Uterus (tissue), 2 donors: ENCODE measurements at regions not wholly inside any gene's neighbourhood (a gene's known extent, or its start where the extent isn't known, plus 50 kb on each side); places are given as distances from the start of the nearest gene placed in this dataset.

ENCODE experiments used
- CTCF ChIP-seq, 4 experiments: fragments of 200-600 bp in 2 of 4; fragments of 450-650 bp in 2 of 4; sonication (generic) in 2 of 4; IDR thresholded peaks; one replicate each; pipeline ENCODE4 v1.5.1; 2016 to 2019; ENCODE audit warnings: antibody characterized with exemption in 4 of 4, mild to moderate bottlenecking in 2 of 4, moderate library complexity in 1 of 4
- POLR2A ChIP-seq, 2 donors: fragments of 450-650 bp; IDR thresholded peaks; one replicate each; pipeline ENCODE4 v1.6.1; 2016; ENCODE audit warnings: antibody characterized with exemption in 2 of 2, mild to moderate bottlenecking in 1 of 2, moderate library complexity in 1 of 2

- TF ChIP-seq CTCF (IDR thresholded peaks at IDR 0.05) (no peak), POLR2A (IDR thresholded peaks at IDR 0.05) (no peak)
Observed at GRCh38 chr4:103853146-103853545, 133.4 kb upstream of the TACR3 start.
